ENCODE measurements at regions not wholly inside any gene's neighbourhood (a gene's known extent, or its start where the extent isn't known, plus 50 kb on each side); places are given as distances from the start of the nearest gene placed in this dataset.

- no peaks in the 10 kb centered on the region for H3K4me1 ChIP-seq (ENCODE audit: low read depth, poor library complexity, severe bottlenecking)
- H4K20me1 ChIP-seq (ENCODE audit: insufficient read depth): no peaks in the 10 kb centered on the region
- H2AFZ ChIP-seq (ENCODE audit: low read depth): no peak overlapping the region
Measured at GRCh38 chr4:175444512-175444911, 367.6 kb downstream of the GPM6A start.

GRCh38 chr4:175447016-175447415 lies 365.0 kb downstream of the GPM6A start:
- Histone ChIP-seq H3K4me3 (IDR thresholded peaks at IDR 0.05; ENCODE audit: insufficient read depth, low read depth, low read length) (no peak overlapping the region), H2AFZ (ENCODE audit: low read depth) (no peak overlapping the region), H3K4me1 (ENCODE audit: low read depth, poor library complexity, severe bottlenecking) (no peaks in the 10 kb centered on the region), H3K27me3 (ENCODE audit: insufficient read depth, low read depth) (no peaks in the 10 kb centered on the region), H3K27ac (no peak overlapping the region), H3K4me2 (no peak overlapping the region), H3K79me2 (ENCODE audit: insufficient read depth, low read depth) (no peaks in the 10 kb centered on the region), H3K9ac (no peak overlapping the region), H4K20me1 (ENCODE audit: insufficient read depth) (no peaks in the 10 kb centered on the region), H3K36me3 (ENCODE audit: insufficient read depth) (no peaks in the 10 kb centered on the region)
- TF ChIP-seq CTCF (conservative IDR thresholded peaks at IDR 0.05; ENCODE audit: low read depth, low read length): no peak

More at GRCh38 chr4:175444512-175444911, 367.6 kb downstream of the GPM6A start:
- H3K9ac ChIP-seq: no peak overlapping the region
- no peak for TF ChIP-seq CTCF (conservative IDR thresholded peaks at IDR 0.05; ENCODE audit: low read depth, low read length)
- H3K4me2 ChIP-seq: no peak overlapping the region
- no peaks in the 10 kb centered on the region for H3K79me2 ChIP-seq (ENCODE audit: insufficient read depth, low read depth)
- H3K4me3 ChIP-seq (IDR thresholded peaks at IDR 0.05; ENCODE audit: insufficient read depth, low read depth, low read length): no peak overlapping the region
- no peaks in the 10 kb centered on the region for H3K36me3 ChIP-seq (ENCODE audit: insufficient read depth)
- H3K27ac ChIP-seq: no peak overlapping the region
- H3K27me3 ChIP-seq (ENCODE audit: insufficient read depth, low read depth): no peaks in the 10 kb centered on the region

- Histone ChIP-seq H3K4me2 (no peak overlapping the region), H3K27me3 (ENCODE audit: insufficient read depth, low read depth) (no peaks in the 10 kb centered on the region), H3K79me2 (ENCODE audit: insufficient read depth, low read depth) (no peaks in the 10 kb centered on the region), H3K36me3 (ENCODE audit: insufficient read depth) (no peaks in the 10 kb centered on the region), H3K4me1 (ENCODE audit: low read depth, poor library complexity, severe bottlenecking) (no peaks in the 10 kb centered on the region), H3K27ac (no peak overlapping the region), H3K4me3 (IDR thresholded peaks at IDR 0.05; ENCODE audit: insufficient read depth, low read depth, low read length) (no peak overlapping the region), H3K9ac (no peak overlapping the region), H4K20me1 (ENCODE audit: insufficient read depth) (no peaks in the 10 kb centered on the region), H2AFZ (ENCODE audit: low read depth) (no peak overlapping the region)
- TF ChIP-seq CTCF (conservative IDR thresholded peaks at IDR 0.05; ENCODE audit: low read depth, low read length): no peak
Measured at GRCh38 chr4:175450446-175450845, 361.6 kb downstream of the GPM6A start.

GRCh38 chr4:175451238-175451965 lies 360.7 kb downstream of the GPM6A start:
- Histone ChIP-seq H3K36me3 (ENCODE audit: insufficient read depth) (no peaks in the 10 kb centered on the region), H4K20me1 (ENCODE audit: insufficient read depth) (no peaks in the 10 kb centered on the region), H3K4me2 (no peak overlapping the region), H3K9ac (no peak overlapping the region), H3K27ac (no peak overlapping the region), H3K4me1 (ENCODE audit: low read depth, poor library complexity, severe bottlenecking) (no peaks in the 10 kb centered on the region), H3K4me3 (IDR thresholded peaks at IDR 0.05; ENCODE audit: insufficient read depth, low read depth, low read length) (no peak overlapping the region), H3K27me3 (ENCODE audit: insufficient read depth, low read depth) (no peaks in the 10 kb centered on the region), H2AFZ (ENCODE audit: low read depth) (no peak overlapping the region), H3K79me2 (ENCODE audit: insufficient read depth, low read depth) (no peaks in the 10 kb centered on the region)
- TF ChIP-seq CTCF (conservative IDR thresholded peaks at IDR 0.05; ENCODE audit: low read depth, low read length): no peak

Measured in KMS-11 (cell line).